GM18499 (cell line): ENCODE measurements at regions not wholly inside any gene's neighbourhood (a gene's known extent, or its start where the extent isn't known, plus 50 kb on each side); places are given as distances from the start of the nearest gene placed in this dataset.
"Not testable (repeated sequence)": the region's sequence is repeated elsewhere in the genome, so short reads cannot be mapped to it uniquely, and the experiment has no call there.

ENCODE experiments used
- ATAC-seq: cut with Tn5 transposase; IDR thresholded peaks from one replicate; pipeline ENCODE4 v1.9.1; 2021; ENCODE audit warnings: moderate number of reproducible peaks; ENCODE audit not compliant: insufficient read depth, unreplicated experiment

GRCh38 chr15:94868265-94868664 is 636.9 kb downstream of the MCTP2 start:
- ATAC-seq = not testable (repeated sequence)

- no peak for ATAC-seq
Observed at GRCh38 chr15:94875550-94875949, 644.2 kb downstream of the MCTP2 start.

DNA sequence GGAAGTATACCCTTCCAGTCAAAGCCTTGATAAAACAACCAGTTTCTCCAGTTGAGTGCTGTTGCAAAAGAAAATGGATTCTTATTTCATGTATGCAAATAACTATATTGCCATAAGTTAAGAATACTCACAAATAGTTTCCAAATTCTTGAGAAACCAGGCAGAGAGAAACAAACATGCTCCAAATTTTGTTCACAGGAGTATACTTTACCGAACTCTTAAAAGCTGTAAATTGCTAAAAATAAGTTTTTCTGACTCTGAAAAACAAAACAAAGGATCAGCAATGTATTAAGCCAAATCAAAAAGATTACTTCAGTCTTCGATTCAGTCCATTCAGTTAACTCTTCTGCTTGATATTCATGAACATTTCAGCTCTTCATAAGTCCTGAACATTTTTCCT is 646.5 kb downstream of the MCTP2 start:
- no peak for ATAC-seq

DNA sequence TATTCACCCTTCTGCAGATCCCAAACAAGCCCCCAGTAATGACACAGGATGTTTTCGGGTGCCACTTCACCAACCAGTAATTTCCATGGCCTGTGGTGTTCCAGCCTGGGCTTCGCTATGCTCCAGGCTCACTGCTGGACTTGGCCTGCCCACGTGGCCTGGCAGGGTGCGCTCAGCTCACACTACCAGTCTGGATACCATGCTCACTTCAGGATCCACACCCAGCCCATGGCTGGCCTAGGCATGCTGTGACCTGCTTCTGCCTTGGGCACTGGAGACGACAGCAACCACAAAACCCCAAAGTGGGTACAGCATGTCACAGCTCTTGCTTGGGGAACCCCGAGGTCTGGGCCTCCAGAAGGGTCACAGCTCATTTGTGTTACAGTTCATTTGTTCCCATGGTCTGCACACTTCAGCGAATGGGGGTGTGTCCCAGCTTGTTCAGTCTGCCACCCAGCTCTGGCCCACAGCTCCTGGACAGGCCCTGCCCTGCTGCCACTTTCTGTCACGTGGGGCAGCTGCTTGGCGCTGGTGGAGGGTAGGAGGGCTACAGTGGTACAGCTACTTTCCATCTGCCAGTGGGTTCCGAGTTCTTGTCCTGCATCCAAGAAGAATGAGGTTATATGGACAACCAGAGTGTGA is 650.8 kb downstream of the MCTP2 start:
- ATAC-seq = no peak

DNA sequence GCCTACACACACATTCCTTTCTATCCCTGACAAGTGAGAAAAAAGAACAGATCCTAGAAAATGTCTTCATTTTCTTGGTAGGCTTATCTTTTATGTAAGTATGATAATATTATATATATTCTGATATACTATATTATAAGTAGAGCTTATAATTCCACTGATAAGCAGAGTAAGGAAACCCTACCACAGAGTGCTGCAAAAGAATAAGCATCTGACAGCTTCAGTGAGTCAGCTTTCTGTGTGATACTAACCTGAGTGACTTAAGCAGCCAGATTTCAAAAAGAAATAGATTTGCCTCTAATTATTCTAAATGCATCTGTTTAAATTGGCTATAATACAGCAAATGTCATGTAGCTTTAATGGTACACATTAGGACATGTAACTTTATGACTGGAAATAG is 656.0 kb downstream of the MCTP2 start:
- ATAC-seq = no peak

GRCh38 chr15:94889153-94889552 is 657.8 kb downstream of the MCTP2 start:
- ATAC-seq = no peak

GRCh38 chr15:94893091-94893490 is 661.7 kb downstream of the MCTP2 start:
- no peak for ATAC-seq

DNA sequence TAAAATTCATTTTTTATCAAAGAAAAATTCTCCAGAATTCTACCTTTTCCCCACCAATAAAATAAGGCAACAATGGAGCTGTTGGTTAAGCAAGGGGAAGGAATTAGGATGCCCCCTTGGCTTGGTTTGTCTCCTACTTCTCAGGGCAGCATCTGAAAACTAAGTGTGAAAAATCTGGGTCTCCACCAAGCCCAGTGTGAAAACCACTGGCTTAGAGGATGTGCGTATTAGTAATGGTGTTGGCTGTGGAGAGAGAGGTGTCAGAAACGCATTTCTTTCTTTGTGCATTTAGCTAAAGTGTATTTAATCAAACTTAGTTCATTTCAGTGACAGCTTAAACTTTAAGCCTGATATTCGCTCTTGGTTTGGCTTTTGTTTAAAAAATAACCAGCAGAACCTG is 662.7 kb downstream of the MCTP2 start:
- no peak for ATAC-seq

GRCh38 chr15:94909510-94909909 is 678.1 kb downstream of the MCTP2 start:
- no peak for ATAC-seq

- ATAC-seq = no peak
Observed at GRCh38 chr15:94910166-94910565, 678.8 kb downstream of the MCTP2 start.

GRCh38 chr15:94912760-94913159 is 681.4 kb downstream of the MCTP2 start:
- ATAC-seq = no peak

DNA sequence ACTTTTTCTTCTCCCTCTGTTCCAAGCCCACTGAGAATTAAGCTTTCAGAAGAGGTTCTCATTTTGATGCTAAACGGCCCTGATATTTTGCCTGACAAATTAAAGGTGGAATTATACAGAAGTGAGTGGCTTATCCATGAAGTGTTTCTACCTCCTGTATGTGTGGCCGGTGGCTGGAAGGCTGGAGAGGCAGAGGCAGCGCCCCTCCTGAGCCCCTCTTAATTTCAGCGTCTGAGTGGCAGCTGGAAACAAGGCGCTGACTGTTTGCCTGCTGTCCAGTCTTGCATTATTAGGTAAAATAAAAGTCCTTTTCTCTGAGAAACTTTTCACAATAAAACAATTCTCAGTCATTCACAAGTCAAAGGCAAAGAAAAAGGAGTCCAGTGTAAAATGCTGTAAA is 685.7 kb downstream of the MCTP2 start:
- no peak for ATAC-seq

GRCh38 chr15:94921936-94922335 is 690.6 kb downstream of the MCTP2 start:
- ATAC-seq = no peak

GRCh38 chr15:94924057-94924456 is 692.7 kb downstream of the MCTP2 start:
- ATAC-seq = no peak

GRCh38 chr15:94924971-94925598 is 693.7 kb downstream of the MCTP2 start:
- ATAC-seq = no peak

GRCh38 chr15:94925680-94926079 is 694.3 kb downstream of the MCTP2 start:
- ATAC-seq = no peak

DNA sequence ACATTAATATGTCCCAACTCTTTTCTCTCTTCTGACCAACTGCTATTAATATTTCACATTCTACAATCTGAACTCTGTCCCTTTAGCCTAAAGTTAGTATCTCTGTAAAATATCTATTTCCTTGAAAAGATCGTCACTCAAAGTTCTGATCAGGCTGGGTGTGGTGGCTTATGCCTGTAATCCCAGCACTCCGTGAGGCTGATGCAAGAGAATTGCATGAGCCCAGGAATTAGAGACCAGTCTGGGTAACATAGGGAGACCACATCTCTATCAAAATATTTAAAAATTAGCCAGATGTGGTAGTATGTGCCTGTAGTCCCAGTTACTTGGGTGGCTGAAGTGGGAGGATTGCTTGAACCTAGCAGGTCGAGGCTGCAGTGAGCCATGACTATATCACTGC is 695.6 kb downstream of the MCTP2 start:
- no peak for ATAC-seq

- ATAC-seq = no peak
Observed at GRCh38 chr15:94929282-94929681, 697.9 kb downstream of the MCTP2 start.

- no peak for ATAC-seq
Observed at GRCh38 chr15:94930441-94930840, 699.1 kb downstream of the MCTP2 start.

DNA sequence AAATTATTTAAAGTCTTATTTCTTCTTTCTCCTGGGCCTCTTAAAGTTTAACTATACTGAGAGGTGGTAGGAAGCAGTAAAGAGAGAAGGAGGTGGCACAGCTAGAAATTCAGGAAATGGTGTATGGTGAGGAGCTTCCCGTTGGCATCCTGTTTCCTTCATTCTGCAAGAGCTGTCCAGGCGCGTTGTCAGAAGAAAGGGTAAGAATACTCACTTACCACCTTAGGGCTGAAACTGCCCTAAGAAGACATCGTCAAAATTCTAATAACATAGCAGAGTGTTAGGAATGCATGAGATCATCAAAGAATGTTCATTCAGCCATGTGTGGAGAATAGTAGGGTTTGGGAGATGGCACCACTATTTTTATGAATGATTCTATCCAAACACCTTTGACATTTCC is 699.6 kb downstream of the MCTP2 start:
- no peak for ATAC-seq

GRCh38 chr15:94934440-94934839 is 703.1 kb downstream of the MCTP2 start:
- no peak for ATAC-seq

- no peak for ATAC-seq
Observed at GRCh38 chr15:94937242-94937641, 705.9 kb downstream of the MCTP2 start.
